IMR-90 (cell line): ENCODE measurements at regions not wholly inside any gene's neighbourhood (a gene's known extent, or its start where the extent isn't known, plus 50 kb on each side); places are given as distances from the start of the nearest gene placed in this dataset.
A peak's percentile ranks its signal among the peaks of the same experiment; 100 is the strongest.

Experiments
- ATAC-seq: fragments of 200-7000 bp; cut with Tn5 transposase; 2 replicates; pipeline ENCODE4 v1.9.1; 2020; ENCODE audit warnings: low read depth, mild to moderate bottlenecking, moderate library complexity
- BruUV-seq: library from RNA; stranded (reverse); fragments of 400-500 nt; replicated peaks from 2 replicates; lab custom pipeline; 2021; lab: Mats Ljungman, UMichigan
- CTCF ChIA-PET: fragments of 300-600 bp; formaldehyde crosslinking; extraction: SDS; loops from one replicate; lab custom pipeline; 2021; ENCODE audit warnings: antibody characterized with exemption; lab: Yijun Ruan, JAX
- POLR2A ChIA-PET: fragments of 300-600 bp; sonication (Branson Sonifier 250); formaldehyde crosslinking; loops from one replicate; lab custom pipeline; 2022; ENCODE audit warnings: antibody characterized with exemption; ENCODE audit not compliant: unreplicated experiment; lab: Charles Lee
- DNase-seq: peaks from one replicate; pipeline ENCODE4 v3.0.0; 2013
- H2AFZ ChIP-seq: replicated peaks from 2 replicates; pipeline ENCODE3; 2013; ENCODE audit warnings: low read length, mild to moderate bottlenecking; ENCODE audit not compliant: poor library complexity
- H2AK5ac ChIP-seq: 2 replicates; pipeline ENCODE4 v1.6.1; 2013; ENCODE audit warnings: low read depth, low read length, inconsistent platforms
- H2AK9ac ChIP-seq: replicated peaks from 2 replicates; pipeline ENCODE3; 2013; ENCODE audit warnings: mild to moderate bottlenecking, low read depth, low read length, moderate library complexity; ENCODE audit not compliant: poor library complexity
- H2BK120ac ChIP-seq: 2 replicates; pipeline ENCODE4 v1.6.1; 2013; ENCODE audit warnings: low read depth, low read length, inconsistent platforms
- H2BK15ac ChIP-seq: 3 replicates; pipeline ENCODE4 v1.6.1; 2013; ENCODE audit warnings: low read depth, low read length, inconsistent platforms
- H2BK20ac ChIP-seq: 2 replicates; pipeline ENCODE4 v1.6.1; 2013; ENCODE audit warnings: low read depth, mild to moderate bottlenecking, inconsistent platforms, low read length, moderate library complexity
- H2BK5ac ChIP-seq: 2 replicates; pipeline ENCODE4 v1.6.1; 2013; ENCODE audit warnings: mild to moderate bottlenecking, low read depth, low read length, inconsistent platforms; ENCODE audit not compliant: poor library complexity, severe bottlenecking
- H3K14ac ChIP-seq: replicated peaks from 2 replicates; pipeline ENCODE4 v1.6.1; 2013; ENCODE audit warnings: low read depth, low read length, inconsistent platforms
- H3K18ac ChIP-seq: 2 replicates; pipeline ENCODE4 v1.6.1; 2013; ENCODE audit warnings: low read depth, low read length, control low read depth
- H3K23ac ChIP-seq: 2 replicates; pipeline ENCODE4 v1.6.1; 2013; ENCODE audit warnings: low read depth, low read length, inconsistent platforms
- H3K27ac ChIP-seq: 2 replicates; pipeline ENCODE4 v1.5.1; 2013; ENCODE audit warnings: mild to moderate bottlenecking, control low read depth, low read length; ENCODE audit not compliant: insufficient read depth
- H3K27me3 ChIP-seq: 2 replicates; pipeline ENCODE4 v1.6.1; 2013; ENCODE audit warnings: low read length; ENCODE audit not compliant: control insufficient read depth, insufficient read depth
- H3K36me3 ChIP-seq: 2 replicates; pipeline ENCODE4 v1.6.1; 2013; ENCODE audit warnings: low read length, mixed read lengths; ENCODE audit not compliant: control insufficient read depth, insufficient read depth
- H3K4ac ChIP-seq: 2 replicates; pipeline ENCODE4 v1.6.1; 2013; ENCODE audit warnings: low read depth, low read length, inconsistent platforms
- H3K4me1 ChIP-seq: 2 replicates; pipeline ENCODE4 v1.6.1; 2013; ENCODE audit warnings: low read length, mixed read lengths; ENCODE audit not compliant: control insufficient read depth, insufficient read depth
- H3K4me2 ChIP-seq: 2 replicates; pipeline ENCODE4 v1.6.1; 2013; ENCODE audit warnings: low read depth, mild to moderate bottlenecking, control low read depth, low read length, moderate library complexity
- H3K4me3 ChIP-seq: 2 replicates; pipeline ENCODE4 v1.5.1; 2013; ENCODE audit warnings: low read depth, mild to moderate bottlenecking, control low read depth, low read length, moderate library complexity; ENCODE audit not compliant: insufficient read depth
- H3K56ac ChIP-seq: 2 replicates; pipeline ENCODE4 v1.6.1; 2013; ENCODE audit warnings: low read length, inconsistent platforms; ENCODE audit not compliant: insufficient read depth; ENCODE audit errors: extremely low read depth
- H3K79me1 ChIP-seq, 2 experiments: 2 replicates each; pipeline ENCODE4 v1.6.1; 2013; ENCODE audit warnings: low read length in 2 of 2, inconsistent platforms in 1 of 2, low read depth in 1 of 2
- H3K9ac ChIP-seq: 2 replicates; pipeline ENCODE4 v1.6.1; 2013; ENCODE audit warnings: low read depth, low read length, control low read depth
- H3K9me1 ChIP-seq: 2 replicates; pipeline ENCODE4 v1.6.1; 2013; ENCODE audit warnings: low read length, inconsistent platforms; ENCODE audit not compliant: insufficient read depth
- H3K9me3 ChIP-seq: 2 replicates; pipeline ENCODE4 v1.6.1; 2013; ENCODE audit warnings: low read length; ENCODE audit not compliant: control insufficient read depth, insufficient read depth
- H4K20me1 ChIP-seq: 2 replicates; pipeline ENCODE4 v1.6.1; 2013; ENCODE audit warnings: low read length, inconsistent platforms; ENCODE audit not compliant: insufficient read depth
- H4K5ac ChIP-seq: 2 replicates; pipeline ENCODE4 v1.6.1; 2013; ENCODE audit warnings: mild to moderate bottlenecking, low read depth, low read length, control low read depth
- H4K8ac ChIP-seq, 2 experiments: 2 replicates each; pipeline ENCODE4 v1.6.1; 2013; ENCODE audit warnings: low read depth in 2 of 2, low read length in 2 of 2, control low read depth in 1 of 2, inconsistent platforms in 1 of 2
- H4K91ac ChIP-seq: 2 replicates; pipeline ENCODE4 v1.6.1; 2013; ENCODE audit warnings: low read depth, low read length, inconsistent platforms; ENCODE audit not compliant: insufficient read depth
- BHLHE40 ChIP-seq: fragments of 150-350 bp; IDR thresholded peaks from 2 replicates; pipeline ENCODE4 v1.6.1; 2016; ENCODE audit warnings: mild to moderate bottlenecking, low read depth, low read length
- CEBPB ChIP-seq: IDR thresholded peaks from 2 replicates; pipeline ENCODE4 v1.6.1; 2012; ENCODE audit warnings: low read depth, low read length, improper control_type of control experiment
- FOS ChIP-seq: fragments of 150-350 bp; IDR thresholded peaks from 2 replicates; pipeline ENCODE4 v1.6.1; 2016; ENCODE audit warnings: low read depth, low read length
- MAFK ChIP-seq: IDR thresholded peaks from 2 replicates; pipeline ENCODE4 v1.6.1; 2012; ENCODE audit warnings: low read depth, low read length, improper control_type of control experiment
- MAZ ChIP-seq: IDR thresholded peaks from 2 replicates; pipeline ENCODE4 v1.6.1; 2012; ENCODE audit warnings: low read depth, mild to moderate bottlenecking, low read length, improper control_type of control experiment, moderate library complexity, borderline replicate concordance
- MXI1 ChIP-seq: IDR thresholded peaks from 2 replicates; pipeline ENCODE4 v1.6.1; 2012; ENCODE audit warnings: low read depth, mild to moderate bottlenecking, low read length, moderate library complexity, borderline replicate concordance
- NFE2L2 ChIP-seq: fragments of 150-350 bp; IDR thresholded peaks from 2 replicates; pipeline ENCODE4 v1.6.1; 2016; ENCODE audit warnings: low read depth, mild to moderate bottlenecking, low read length
- POLR2A ChIP-seq: IDR thresholded peaks from 2 replicates; pipeline ENCODE4 v1.6.1; 2012; ENCODE audit warnings: mild to moderate bottlenecking, low read depth, low read length
- RAD21 ChIP-seq: IDR thresholded peaks from 2 replicates; pipeline ENCODE4 v1.6.1; 2012; ENCODE audit warnings: low read length, improper control_type of control experiment
- RCOR1 ChIP-seq: IDR thresholded peaks from 2 replicates; pipeline ENCODE4 v1.6.1; 2012; ENCODE audit warnings: mild to moderate bottlenecking, low read length, improper control_type of control experiment; ENCODE audit not compliant: insufficient replicate concordance
- RFX5 ChIP-seq: IDR thresholded peaks from 2 replicates; pipeline ENCODE4 v1.8.0; 2012; ENCODE audit warnings: low read depth, mild to moderate bottlenecking, low read length, moderate library complexity
- SMC3 ChIP-seq: fragments of 150-350 bp; IDR thresholded peaks from 2 replicates; pipeline ENCODE4 v1.6.1; 2016; ENCODE audit warnings: low read depth, mild to moderate bottlenecking, antibody characterized with exemption, low read length, moderate library complexity
- WGBS, 2 experiments: methylation state at CpG; one replicate each; pipeline versions ENCODE4 v1.1.5 to v1.1.7; 2013; ENCODE audit warnings: missing lambda C conversion rate in 2 of 2; ENCODE audit not compliant: insufficient read length in 1 of 2; ENCODE audit errors: extremely low coverage in 2 of 2; 5-methylcytosine and 5-hydroxymethylcytosine counted together
- dilution Hi-C: fragments of 300-500 bp; cut with HindIII; formaldehyde crosslinking; loops from one replicate; pipeline ENCODE4 v1.14.3; 2018; ENCODE audit warnings: low sequenced_read_pairs; ENCODE audit not compliant: unreplicated experiment
- in situ Hi-C: fragments of 300-500 bp; cut with MboI; formaldehyde crosslinking; loops from 3 replicates; pipeline ENCODE4 v1.14.3; 2019; ENCODE audit warnings: low sequenced_read_pairs, inconsistent platforms, mixed read lengths
- intact Hi-C: fragments of 100-400 bp; cut with micrococcal nuclease; formaldehyde crosslinking; loops from 2 replicates; pipeline ENCODE4 v1.10.0; 2022
- TF ChIP-seq, protein P1 (sequence below): fragments of 150-350 bp; IDR thresholded peaks from 2 replicates; pipeline ENCODE4 v1.6.1; 2016; ENCODE audit warnings: low read depth, mild to moderate bottlenecking, low read length, moderate library complexity, borderline replicate concordance
- TF ChIP-seq, protein P2 (sequence below): conservative IDR thresholded peaks from 2 replicates; pipeline ENCODE4 v1.5.1; 2012; ENCODE audit warnings: mild to moderate bottlenecking, low read depth, low read length, improper control_type of control experiment
- TF ChIP-seq, protein P3 (sequence below): fragments of 150-350 bp; IDR thresholded peaks from 2 replicates; pipeline ENCODE4 v1.6.1; 2017; ENCODE audit warnings: mild to moderate bottlenecking, antibody characterized with exemption, low read length, low read depth

DNA sequence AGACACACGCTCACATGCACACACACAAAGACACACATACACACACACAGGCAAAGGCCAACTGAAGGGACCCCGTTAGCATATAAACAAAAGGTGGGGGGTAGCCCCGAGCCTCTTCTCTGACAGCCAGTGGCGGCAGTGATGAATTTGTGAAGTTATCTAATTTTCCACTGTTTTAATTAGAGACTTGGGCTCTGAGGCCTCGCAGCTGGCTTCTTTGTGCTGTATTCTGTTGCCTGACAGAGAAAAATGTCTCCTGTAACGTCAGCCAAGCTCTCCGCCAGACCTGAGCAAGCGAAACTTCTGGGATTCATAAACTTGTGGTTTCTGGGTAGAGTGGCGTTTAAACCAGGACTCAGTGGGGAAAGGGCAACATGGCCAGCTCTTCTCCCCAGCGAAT, 113.9 kb upstream of the FOXF1 start:
- peak; percentile 70 for ATAC-seq
- H2AFZ ChIP-seq, result peak overlapping the region; percentile 72

More for the DNA sequence above, 113.9 kb upstream of the FOXF1 start:
- Histone ChIP-seq H3K9me3 (no peaks in the 10 kb centered on the region), H2BK120ac (peak overlapping the region; percentile 97), H3K4me1 (peaks cover 33% of the 10 kb centered on the region), H4K91ac (peak overlapping the region; percentile 97), H2AK9ac (peak overlapping the region; percentile 90), H3K4me2 (peak overlapping the region; percentile 76), H3K36me3 (no peaks in the 10 kb centered on the region), H3K56ac (peak overlapping the region; percentile 97), H2BK15ac (peak overlapping the region; percentile 91), H3K4me3 (peak overlapping the region; percentile 10; the same call in 1 of the 2 replicates), H2BK5ac (peak overlapping the region; percentile 96), H3K23ac (peak overlapping the region; percentile 96), H4K20me1 (no peaks in the 10 kb centered on the region), H4K8ac (peak overlapping the region; percentile 42 to 94), H3K9ac (peak overlapping the region; percentile 67), H2BK20ac (peak overlapping the region; percentile 93), H3K27me3 (no peaks in the 10 kb centered on the region), H3K79me1 (peaks cover 9 to 47% of the 10 kb centered on the region in 2 experiments; a peak in 2 of 4 replicates), H3K18ac (peak overlapping the region; percentile 94), H3K27ac (peak overlapping the region; percentile 93), H3K9me1 (peaks cover 37% of the 10 kb centered on the region), H2AK5ac (peak overlapping the region; percentile 72), H3K14ac (peak overlapping the region; percentile 98), H3K4ac (peak overlapping the region; percentile 96), H4K5ac (peak overlapping the region; percentile 94)
- in situ Hi-C loops, result loop anchor here (5.0 to 10.0 kb wide), 3 partner anchors 61 to 322 kb away; no protein-coding TSS in a partner anchor
- 5% methylated on average over 4 of the region's 10 CpGs; no CpG with 5 or more reads in 1 of the 2 experiments for WGBS, 2 experiments
- ChIA-PET CTCF (no interaction called here), POLR2A (interaction anchor here (0.6 to 1.0 kb wide), 3 partner anchors 31 to 156 kb away, joined by 3 to 8 read pairs (median 3); no protein-coding TSS in a partner anchor)
- 0 out of 2 replicates have a peak, but pooled peaks have one; percentile 15 for TF ChIP-seq BHLHE40
- TF ChIP-seq SMC3, result no peak; the same call in 1 of the 2 replicates
- TF ChIP-seq RCOR1, result no peak
- TF ChIP-seq, protein P1, sequence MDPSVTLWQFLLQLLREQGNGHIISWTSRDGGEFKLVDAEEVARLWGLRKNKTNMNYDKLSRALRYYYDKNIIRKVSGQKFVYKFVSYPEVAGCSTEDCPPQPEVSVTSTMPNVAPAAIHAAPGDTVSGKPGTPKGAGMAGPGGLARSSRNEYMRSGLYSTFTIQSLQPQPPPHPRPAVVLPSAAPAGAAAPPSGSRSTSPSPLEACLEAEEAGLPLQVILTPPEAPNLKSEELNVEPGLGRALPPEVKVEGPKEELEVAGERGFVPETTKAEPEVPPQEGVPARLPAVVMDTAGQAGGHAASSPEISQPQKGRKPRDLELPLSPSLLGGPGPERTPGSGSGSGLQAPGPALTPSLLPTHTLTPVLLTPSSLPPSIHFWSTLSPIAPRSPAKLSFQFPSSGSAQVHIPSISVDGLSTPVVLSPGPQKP, result no peak
- TF ChIP-seq, protein P2, sequence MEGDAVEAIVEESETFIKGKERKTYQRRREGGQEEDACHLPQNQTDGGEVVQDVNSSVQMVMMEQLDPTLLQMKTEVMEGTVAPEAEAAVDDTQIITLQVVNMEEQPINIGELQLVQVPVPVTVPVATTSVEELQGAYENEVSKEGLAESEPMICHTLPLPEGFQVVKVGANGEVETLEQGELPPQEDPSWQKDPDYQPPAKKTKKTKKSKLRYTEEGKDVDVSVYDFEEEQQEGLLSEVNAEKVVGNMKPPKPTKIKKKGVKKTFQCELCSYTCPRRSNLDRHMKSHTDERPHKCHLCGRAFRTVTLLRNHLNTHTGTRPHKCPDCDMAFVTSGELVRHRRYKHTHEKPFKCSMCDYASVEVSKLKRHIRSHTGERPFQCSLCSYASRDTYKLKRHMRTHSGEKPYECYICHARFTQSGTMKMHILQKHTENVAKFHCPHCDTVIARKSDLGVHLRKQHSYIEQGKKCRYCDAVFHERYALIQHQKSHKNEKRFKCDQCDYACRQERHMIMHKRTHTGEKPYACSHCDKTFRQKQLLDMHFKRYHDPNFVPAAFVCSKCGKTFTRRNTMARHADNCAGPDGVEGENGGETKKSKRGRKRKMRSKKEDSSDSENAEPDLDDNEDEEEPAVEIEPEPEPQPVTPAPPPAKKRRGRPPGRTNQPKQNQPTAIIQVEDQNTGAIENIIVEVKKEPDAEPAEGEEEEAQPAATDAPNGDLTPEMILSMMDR, result no peak
- TF ChIP-seq NFE2L2, result 0 out of 2 replicates have a peak, but pooled peaks have one; percentile 4
- no peak for TF ChIP-seq POLR2A
- TF ChIP-seq FOS, result no peak
- no peak for TF ChIP-seq CEBPB
- no peak; the same call in 1 of the 2 replicates for TF ChIP-seq RAD21
- TF ChIP-seq MAZ, result peak; percentile 16; the same call in 1 of the 2 replicates
- TF ChIP-seq, protein P3, sequence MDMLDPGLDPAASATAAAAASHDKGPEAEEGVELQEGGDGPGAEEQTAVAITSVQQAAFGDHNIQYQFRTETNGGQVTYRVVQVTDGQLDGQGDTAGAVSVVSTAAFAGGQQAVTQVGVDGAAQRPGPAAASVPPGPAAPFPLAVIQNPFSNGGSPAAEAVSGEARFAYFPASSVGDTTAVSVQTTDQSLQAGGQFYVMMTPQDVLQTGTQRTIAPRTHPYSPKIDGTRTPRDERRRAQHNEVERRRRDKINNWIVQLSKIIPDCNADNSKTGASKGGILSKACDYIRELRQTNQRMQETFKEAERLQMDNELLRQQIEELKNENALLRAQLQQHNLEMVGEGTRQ, result no peak
- TF ChIP-seq RFX5, result no peak
- TF ChIP-seq MAFK, result peak; percentile 53; the same call in 1 of the 2 replicates
- no peak for TF ChIP-seq MXI1
- dilution Hi-C loops, result no loop called here
- no TSS peak for BruUV-seq
- intact Hi-C loops, result loop anchor here (2.0 to 5.0 kb wide), 7 partner anchors 54 to 324 kb away; no protein-coding TSS in a partner anchor
- DNase-seq, result peak; percentile 96
